Stomach (tissue), 8 donors: ENCODE measurements at regions not wholly inside any gene's neighbourhood (a gene's known extent, or its start where the extent isn't known, plus 50 kb on each side); places are given as distances from the start of the nearest gene placed in this dataset.

ENCODE experiments used
- DNase-seq, 2 donors: peaks; one replicate each; pipeline versions ENCODE4 v3.0.0 to v3.0.0-alpha.2; 2013 to 2019
- H3K27ac ChIP-seq, 5 donors: fragments of 200-600 bp in 4 of 5; sonication (generic) in 4 of 5; one replicate each; pipeline ENCODE4 v1.5.1; 2013 to 2019; ENCODE audit warnings: mild to moderate bottlenecking in 1 of 5, moderate library complexity in 1 of 5
- H3K27me3 ChIP-seq, 3 donors: fragments of 200-600 bp; sonication (generic); one replicate each; pipeline ENCODE4 v1.5.1; 2017 to 2019; ENCODE audit warnings: mixed run types in 1 of 3
- H3K36me3 ChIP-seq, 4 donors: fragments of 200-600 bp; sonication (generic); 1 replicate in 3 of 4; 2 replicates in 1 of 4; pipeline ENCODE4 v1.5.1; 2016 to 2019
- H3K4me1 ChIP-seq, 4 donors: fragments of 200-600 bp; sonication (generic); one replicate each; pipeline ENCODE4 v1.5.1; 2016 to 2019
- H3K4me3 ChIP-seq, 4 donors: fragments of 200-600 bp; sonication (generic) in 3 of 4; one replicate each; pipeline ENCODE4 v1.5.1; 2016 to 2019; ENCODE audit warnings: mild to moderate bottlenecking in 1 of 4
- H3K9me3 ChIP-seq, 4 donors: fragments of 200-600 bp; sonication (generic); one replicate each; pipeline ENCODE4 v1.5.1; 2016 to 2019
- EP300 ChIP-seq: sonication (generic); formaldehyde crosslinking; IDR thresholded peaks from one replicate; pipeline ENCODE4 v1.6.1; 2017; ENCODE audit warnings: antibody characterized with exemption
- POLR2A ChIP-seq, 4 donors: fragments of 450-650 bp; IDR thresholded peaks; one replicate each; pipeline ENCODE4 v1.6.1; 2016; ENCODE audit warnings: antibody characterized with exemption in 4 of 4, control low read depth in 2 of 4, mild to moderate bottlenecking in 1 of 4, moderate library complexity in 1 of 4
- POLR2AphosphoS5 ChIP-seq, 3 donors: sonication (generic); formaldehyde crosslinking; IDR thresholded peaks; one replicate each; pipeline ENCODE4 v1.6.1; 2016; ENCODE audit warnings: antibody characterized with exemption in 3 of 3
- WGBS, 5 donors: extraction: QIAGEN DNeasy Blood & Tissue Kit in 3 of 5; methylation state at CpG; one replicate each; pipeline versions ENCODE4 v1.1.5 to v1.1.7; 2013 to 2018; 5-methylcytosine and 5-hydroxymethylcytosine counted together
- intact Hi-C: fragments of 100-400 bp; cut with DNase I; formaldehyde crosslinking; loops from one replicate; pipeline ENCODE4 v1.15.1; 2023; ENCODE audit warnings: low total_unique reads
- TF ChIP-seq, protein P1 (sequence below), 7 experiments: fragments of 450-650 bp in 4 of 7; fragments of 200-600 bp in 3 of 7; sonication (generic) in 3 of 7; IDR thresholded peaks; one replicate each; pipeline ENCODE4 v1.5.1; 2016 to 2019; ENCODE audit warnings: antibody characterized with exemption in 7 of 7, control low read depth in 2 of 7, mild to moderate bottlenecking in 1 of 7
- donor health status: healthy with polysubstance abuse.
- donor health status: Bipolar disorder and iron deficiency.
- donor health status: healthy.

DNA sequence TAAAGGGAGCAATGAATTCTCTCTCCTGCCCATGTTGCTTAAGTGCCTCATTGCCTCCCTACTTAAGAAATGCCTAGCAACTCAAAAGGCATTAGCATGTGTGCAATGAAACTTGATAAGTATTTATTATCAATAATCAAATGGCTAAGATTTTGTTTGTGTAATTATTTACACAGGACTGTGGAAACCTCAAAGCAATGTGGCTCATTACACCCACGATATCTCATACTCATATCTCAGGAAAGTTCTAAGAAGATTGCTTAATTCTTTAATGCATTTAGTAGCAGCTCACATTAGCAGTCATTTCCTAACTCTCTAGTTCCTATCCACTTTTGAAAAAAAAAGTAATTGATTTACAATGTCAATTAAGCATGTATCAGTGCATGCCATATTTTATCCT, 253.3 kb downstream of the DUSP10 start:
- WGBS, 5 donors, result 33 to 69% (median 47%) methylated on average over 1 of the region's 1 CpG
- Histone ChIP-seq H3K4me3 (no peak overlapping the region), H3K4me1 (no peaks in the 10 kb centered on the region), H3K27ac (no peak overlapping the region), H3K27me3 (no peaks in the 10 kb centered on the region), H3K36me3 (no peaks in the 10 kb centered on the region), H3K9me3 (no peaks in the 10 kb centered on the region)
- no peak for TF ChIP-seq EP300
- TF ChIP-seq POLR2AphosphoS5 (IDR thresholded peaks at IDR 0.05), result no peak
- no peak for TF ChIP-seq POLR2A (IDR thresholded peaks at IDR 0.05)
- TF ChIP-seq, protein P1, sequence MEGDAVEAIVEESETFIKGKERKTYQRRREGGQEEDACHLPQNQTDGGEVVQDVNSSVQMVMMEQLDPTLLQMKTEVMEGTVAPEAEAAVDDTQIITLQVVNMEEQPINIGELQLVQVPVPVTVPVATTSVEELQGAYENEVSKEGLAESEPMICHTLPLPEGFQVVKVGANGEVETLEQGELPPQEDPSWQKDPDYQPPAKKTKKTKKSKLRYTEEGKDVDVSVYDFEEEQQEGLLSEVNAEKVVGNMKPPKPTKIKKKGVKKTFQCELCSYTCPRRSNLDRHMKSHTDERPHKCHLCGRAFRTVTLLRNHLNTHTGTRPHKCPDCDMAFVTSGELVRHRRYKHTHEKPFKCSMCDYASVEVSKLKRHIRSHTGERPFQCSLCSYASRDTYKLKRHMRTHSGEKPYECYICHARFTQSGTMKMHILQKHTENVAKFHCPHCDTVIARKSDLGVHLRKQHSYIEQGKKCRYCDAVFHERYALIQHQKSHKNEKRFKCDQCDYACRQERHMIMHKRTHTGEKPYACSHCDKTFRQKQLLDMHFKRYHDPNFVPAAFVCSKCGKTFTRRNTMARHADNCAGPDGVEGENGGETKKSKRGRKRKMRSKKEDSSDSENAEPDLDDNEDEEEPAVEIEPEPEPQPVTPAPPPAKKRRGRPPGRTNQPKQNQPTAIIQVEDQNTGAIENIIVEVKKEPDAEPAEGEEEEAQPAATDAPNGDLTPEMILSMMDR (IDR thresholded peaks at IDR 0.05), result no peak
- DNase-seq, result no peak
- intact Hi-C loops, result no loop called here

DNA sequence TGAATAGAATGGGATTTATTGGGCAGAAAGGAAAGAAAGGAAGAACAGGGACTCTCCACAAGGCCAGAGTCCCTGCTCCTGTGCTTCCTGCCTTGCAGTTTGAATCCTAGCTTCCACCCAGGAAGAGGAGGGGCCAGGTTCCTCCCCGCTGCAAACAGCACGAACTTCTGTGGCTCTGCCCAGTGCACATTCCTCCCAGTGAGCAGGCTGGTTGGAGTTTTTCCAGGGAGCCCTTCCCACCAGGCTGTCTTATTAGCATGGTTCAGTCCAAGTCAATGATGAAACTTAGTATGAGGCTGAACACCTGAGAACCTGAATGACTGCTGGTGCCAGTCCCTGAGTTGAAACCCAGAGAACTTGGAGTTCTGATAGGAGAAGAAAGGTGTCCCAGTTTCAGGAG, 247.2 kb downstream of the DUSP10 start:
- no peaks in the 10 kb centered on the region for H3K36me3 ChIP-seq
- peak in 1 of 2 donors; percentile 14 for DNase-seq

DNA sequence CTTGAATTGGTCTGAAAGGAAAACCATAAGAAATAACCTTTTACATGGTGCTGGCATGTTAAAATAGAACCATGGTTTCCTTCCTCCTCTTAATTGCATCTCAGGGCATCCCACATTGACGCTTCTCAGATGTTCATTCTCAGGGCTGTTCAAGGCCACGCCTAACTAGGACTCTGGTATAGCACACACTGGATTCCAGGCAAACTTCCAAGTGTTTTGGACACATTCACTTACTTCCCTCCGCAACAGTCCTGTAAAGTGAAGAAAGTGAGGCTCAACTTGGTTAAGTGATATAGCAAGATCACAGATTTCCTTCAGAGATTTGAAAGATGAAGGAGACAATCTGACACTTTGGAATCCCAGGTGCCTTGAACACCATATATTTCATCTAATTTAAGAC, 244.8 kb downstream of the DUSP10 start:
- Histone ChIP-seq H3K4me1 (peaks cover 0 to 5% (median 0%) of the 10 kb centered on the region in 4 donors), H3K27me3 (no peaks in the 10 kb centered on the region), H3K4me3 (no peak overlapping the region), H3K27ac (no peak overlapping the region), H3K9me3 (no peaks in the 10 kb centered on the region), H3K36me3 (no peaks in the 10 kb centered on the region)
- peak in 1 of 2 donors; percentile 49 for DNase-seq
- WGBS, 5 donors, result 60 to 71% (median 67%) methylated on average over 3 of the region's 3 CpGs
- intact Hi-C loops, result no loop called here
- TF ChIP-seq, protein P1 (IDR thresholded peaks at IDR 0.05), result no peak
- TF ChIP-seq POLR2A (IDR thresholded peaks at IDR 0.05), result no peak
- no peak for TF ChIP-seq EP300
- TF ChIP-seq POLR2AphosphoS5 (IDR thresholded peaks at IDR 0.05), result no peak

More for the DNA sequence above, 247.2 kb downstream of the DUSP10 start:
- TF ChIP-seq, protein P1 (IDR thresholded peaks at IDR 0.05), result no peak
- TF ChIP-seq POLR2AphosphoS5 (IDR thresholded peaks at IDR 0.05) (no peak), EP300 (no peak), POLR2A (IDR thresholded peaks at IDR 0.05) (no peak)
- WGBS, 5 donors, result 22 to 26% (median 22%) methylated on average over 2 of the region's 2 CpGs
- no peak overlapping the region for H3K4me3 ChIP-seq
- no peaks in the 10 kb centered on the region for H3K27me3 ChIP-seq
- no peaks in the 10 kb centered on the region for H3K9me3 ChIP-seq
- intact Hi-C loops, result no loop called here
- no peak overlapping the region for H3K27ac ChIP-seq
- peaks cover 0 to 5% (median 0%) of the 10 kb centered on the region in 4 donors for H3K4me1 ChIP-seq

DNA sequence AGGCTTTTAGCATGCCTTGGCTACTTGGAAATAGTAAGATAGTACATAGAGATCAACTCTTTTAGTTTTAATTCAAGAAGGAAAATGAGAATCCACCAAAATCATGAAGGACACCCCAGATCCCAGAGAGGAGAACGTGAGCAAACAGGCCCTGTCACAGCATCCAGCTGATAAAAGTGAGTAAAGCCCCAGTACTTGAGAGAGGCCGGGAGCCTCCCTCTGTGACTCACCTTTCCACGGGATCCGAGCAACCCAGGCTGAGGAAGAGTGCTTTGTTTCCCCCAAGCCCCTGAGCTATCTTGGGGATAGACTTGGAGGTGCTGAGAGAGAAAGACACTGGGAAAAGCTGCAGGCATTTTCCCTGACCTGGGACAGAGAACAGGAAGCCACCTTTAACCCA, 238.6 kb downstream of the DUSP10 start:
- no peak for TF ChIP-seq EP300
- no peak for DNase-seq
- WGBS, 5 donors, result 63 to 85% (median 77%) methylated on average over 4 of the region's 4 CpGs

DNA sequence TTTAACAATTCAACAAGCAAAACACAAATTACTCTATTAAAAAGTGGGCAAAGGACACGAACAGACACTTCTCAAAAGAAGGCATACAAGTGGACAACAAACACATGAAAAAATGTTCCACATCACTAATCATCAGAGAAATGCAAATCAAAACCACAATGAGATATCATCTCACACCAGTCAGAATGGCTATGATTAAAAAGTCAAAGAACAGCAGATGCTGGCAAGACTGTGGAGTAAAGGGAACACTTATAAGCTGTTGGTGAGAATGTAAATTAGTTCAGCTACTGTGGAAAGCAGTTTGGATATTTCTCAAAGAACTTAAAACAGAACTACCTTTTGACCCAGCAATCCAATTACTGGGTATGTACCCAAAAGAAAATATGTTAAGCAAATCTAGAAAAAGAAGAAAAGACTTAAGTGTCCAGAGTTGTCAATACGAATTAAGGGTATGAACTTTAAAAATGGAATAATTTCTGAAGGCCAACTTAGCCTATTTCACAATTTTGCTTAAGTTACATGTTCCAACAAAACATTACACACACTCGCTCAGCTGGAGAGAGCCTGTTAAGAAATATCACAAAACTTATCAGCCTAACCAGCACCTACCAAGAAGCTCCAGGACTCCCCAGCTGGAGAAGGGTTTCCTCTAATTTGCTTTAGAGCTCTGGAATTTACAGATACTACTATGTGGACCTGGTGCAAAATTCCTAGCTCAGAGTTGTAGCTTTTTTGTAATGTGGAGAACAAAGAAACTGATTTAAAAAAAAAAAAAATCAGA, 232.1 kb downstream of the DUSP10 start:
- DNase-seq, result no peak
- Histone ChIP-seq H3K4me3 (no peak overlapping the region), H3K27me3 (no peaks in the 10 kb centered on the region), H3K9me3 (peaks cover 0 to 23% (median 19%) of the 10 kb centered on the region in 4 donors), H3K4me1 (no peaks in the 10 kb centered on the region), H3K36me3 (no peaks in the 10 kb centered on the region), H3K27ac (no peak overlapping the region)
- 58 to 73% (median 63%) methylated on average over 3 of the region's 3 CpGs for WGBS, 5 donors
- TF ChIP-seq EP300, result no peak
- TF ChIP-seq, protein P1 (IDR thresholded peaks at IDR 0.05), result no peak
- TF ChIP-seq POLR2AphosphoS5 (IDR thresholded peaks at IDR 0.05), result no peak
- TF ChIP-seq POLR2A (IDR thresholded peaks at IDR 0.05), result no peak
- intact Hi-C loops, result no loop called here

More for the DNA sequence above, 238.6 kb downstream of the DUSP10 start:
- no peak overlapping the region for H3K27ac ChIP-seq
- H3K9me3 ChIP-seq, result peaks cover 0 to 32% (median 23%) of the 10 kb centered on the region in 4 donors
- no peaks in the 10 kb centered on the region for H3K4me1 ChIP-seq
- no peak overlapping the region for H3K4me3 ChIP-seq
- no peaks in the 10 kb centered on the region for H3K36me3 ChIP-seq
- H3K27me3 ChIP-seq, result no peaks in the 10 kb centered on the region
- intact Hi-C loops, result no loop called here
